COLO668 (cell line): ENCODE measurements at regions not wholly inside any gene's neighbourhood (a gene's known extent, or its start where the extent isn't known, plus 50 kb on each side); places are given as distances from the start of the nearest gene placed in this dataset.

Source experiments
- DNase-seq: peaks from one replicate; lab custom pipeline; 2025; ENCODE audit not compliant: unreplicated experiment; lab: John Stamatoyannopoulos, UW

- DNase-seq, result no peak
Observed at GRCh38 chr13:54841682-54842081, 1813.1 kb downstream of the OLFM4 start.

GRCh38 chr13:54845351-54845965 is 1816.8 kb downstream of the OLFM4 start:
- no peak for DNase-seq

GRCh38 chr13:54852831-54853230 is 1824.2 kb downstream of the OLFM4 start:
- DNase-seq, result no peak

GRCh38 chr13:54859827-54860226 is 1831.2 kb downstream of the OLFM4 start:
- DNase-seq, result no peak

GRCh38 chr13:54875111-54875510 is 1846.5 kb downstream of the OLFM4 start:
- DNase-seq, result no peak

- DNase-seq, result no peak
Observed at GRCh38 chr13:54879036-54879435, 1850.4 kb downstream of the OLFM4 start.

GRCh38 chr13:54884682-54885081 is 1856.1 kb downstream of the OLFM4 start:
- no peak for DNase-seq

GRCh38 chr13:54890976-54891375 is 1862.4 kb downstream of the OLFM4 start:
- no peak for DNase-seq

GRCh38 chr13:54901316-54901715 is 1872.7 kb downstream of the OLFM4 start:
- DNase-seq, result no peak

GRCh38 chr13:54912367-54912766 is 1883.8 kb downstream of the OLFM4 start:
- DNase-seq, result no peak

GRCh38 chr13:54913668-54914067 is 1885.1 kb downstream of the OLFM4 start:
- no peak for DNase-seq

GRCh38 chr13:54927538-54927937 is 1898.9 kb downstream of the OLFM4 start:
- DNase-seq, result no peak

- DNase-seq, result no peak
Observed at GRCh38 chr13:54928071-54928470, 1899.5 kb downstream of the OLFM4 start.

GRCh38 chr13:54934121-54934520 is 1905.5 kb downstream of the OLFM4 start:
- DNase-seq, result no peak

- no peak for DNase-seq
Observed at GRCh38 chr13:54945973-54946372, 1917.4 kb downstream of the OLFM4 start.

GRCh38 chr13:54949735-54950134 is 1921.1 kb downstream of the OLFM4 start:
- DNase-seq, result no peak

GRCh38 chr13:54950546-54950945 is 1921.9 kb downstream of the OLFM4 start:
- DNase-seq, result no peak

- DNase-seq, result no peak
Observed at GRCh38 chr13:54953786-54954185, 1925.2 kb downstream of the OLFM4 start.

GRCh38 chr13:54958781-54959180 is 1930.2 kb downstream of the OLFM4 start:
- DNase-seq, result no peak

GRCh38 chr13:54965881-54966280 is 1937.3 kb downstream of the OLFM4 start:
- DNase-seq, result no peak

GRCh38 chr13:54972838-54973237 is 1944.2 kb downstream of the OLFM4 start:
- DNase-seq, result no peak

GRCh38 chr13:54975676-54976075 is 1947.1 kb downstream of the OLFM4 start:
- no peak for DNase-seq

GRCh38 chr13:54980651-54981050 is 1952.0 kb downstream of the OLFM4 start:
- no peak for DNase-seq
